NCI-H510A (cell line): ENCODE measurements at regions not wholly inside any gene's neighbourhood (a gene's known extent, or its start where the extent isn't known, plus 50 kb on each side); places are given as distances from the start of the nearest gene placed in this dataset.
"Not testable (repeated sequence)": the region's sequence is repeated elsewhere in the genome, so short reads cannot be mapped to it uniquely, and the experiment has no call there.

Experiments used
- DNase-seq: peaks from one replicate; lab custom pipeline; 2025; lab: John Stamatoyannopoulos, UW

DNA sequence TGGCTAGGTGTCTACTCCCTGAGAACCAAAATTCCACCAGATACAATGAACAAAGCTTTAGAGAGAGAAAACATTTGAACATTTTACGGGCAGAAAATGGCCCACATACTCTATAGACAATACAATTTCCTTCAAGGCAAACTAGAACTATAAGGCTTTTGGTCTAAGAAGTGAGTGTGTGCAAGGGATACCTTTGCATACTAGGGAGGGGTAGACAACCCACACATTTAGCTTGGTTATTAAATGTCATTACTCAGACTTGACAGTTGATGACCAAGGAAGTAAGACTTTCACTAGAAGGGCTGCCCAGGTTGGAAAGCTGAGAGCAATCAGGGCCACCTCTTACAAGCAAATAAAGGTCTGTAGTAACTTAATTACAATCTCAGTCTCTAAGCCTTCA is 64.0 kb upstream of the PLEKHM1 start:
- DNase-seq, result not testable (repeated sequence)

DNA sequence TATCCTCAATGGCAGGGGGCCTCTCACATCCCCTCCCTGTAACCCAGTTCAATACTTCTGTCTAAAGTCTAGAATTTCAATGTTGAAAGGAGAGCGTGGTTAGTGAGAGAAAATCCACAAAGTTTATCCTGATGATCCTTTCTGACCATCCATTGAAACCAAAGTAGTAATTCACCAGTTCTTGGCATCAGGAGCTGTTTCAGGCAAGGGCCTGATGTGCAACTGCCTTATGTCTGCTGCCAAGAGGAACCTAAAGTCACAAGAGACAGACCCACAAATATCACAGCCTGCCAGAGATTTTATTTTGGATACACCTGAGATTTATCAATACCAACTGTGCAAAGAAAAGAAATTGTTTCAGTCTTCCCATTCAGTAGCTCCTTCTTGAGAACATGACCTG is 68.3 kb upstream of the PLEKHM1 start:
- DNase-seq, result not testable (repeated sequence)

DNA sequence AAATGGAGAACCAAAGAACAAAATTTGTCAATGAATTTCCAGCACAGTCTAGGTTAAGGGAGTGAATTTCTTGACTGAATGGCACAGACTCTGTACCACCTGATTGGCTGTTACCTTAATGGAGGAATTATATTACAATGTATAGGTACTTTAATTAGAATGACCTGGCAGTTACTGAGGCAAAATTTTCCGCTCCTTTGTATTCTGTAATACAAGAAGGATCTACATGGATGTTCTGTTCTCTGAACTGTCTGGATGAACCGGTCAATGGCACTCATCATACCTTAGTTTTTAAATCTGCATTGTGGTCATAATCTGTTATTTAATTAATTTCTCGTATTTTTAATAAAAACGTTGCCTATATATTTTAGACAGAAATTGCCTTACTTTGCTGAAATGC is 72.3 kb upstream of the PLEKHM1 start:
- DNase-seq, result not testable (repeated sequence)

DNA sequence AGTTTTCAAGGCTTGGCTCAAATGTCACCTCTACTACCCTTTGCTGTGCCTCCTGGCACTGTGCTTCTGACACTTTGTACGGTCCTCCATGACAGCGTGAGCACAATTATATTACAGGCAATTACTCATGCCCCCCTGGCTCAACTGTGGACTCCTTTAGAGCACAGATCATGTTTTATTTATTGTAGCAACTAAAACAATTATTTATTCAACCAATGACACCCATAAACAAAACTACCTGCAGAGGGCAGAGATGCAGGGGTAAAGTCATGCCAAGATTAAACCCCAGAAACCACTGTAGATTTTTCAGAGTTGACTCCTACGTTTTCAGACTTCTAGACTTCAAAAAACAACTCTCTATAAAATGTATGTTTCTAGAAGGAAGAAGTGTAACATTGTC is 72.8 kb upstream of the PLEKHM1 start:
- not testable (repeated sequence) for DNase-seq

DNA sequence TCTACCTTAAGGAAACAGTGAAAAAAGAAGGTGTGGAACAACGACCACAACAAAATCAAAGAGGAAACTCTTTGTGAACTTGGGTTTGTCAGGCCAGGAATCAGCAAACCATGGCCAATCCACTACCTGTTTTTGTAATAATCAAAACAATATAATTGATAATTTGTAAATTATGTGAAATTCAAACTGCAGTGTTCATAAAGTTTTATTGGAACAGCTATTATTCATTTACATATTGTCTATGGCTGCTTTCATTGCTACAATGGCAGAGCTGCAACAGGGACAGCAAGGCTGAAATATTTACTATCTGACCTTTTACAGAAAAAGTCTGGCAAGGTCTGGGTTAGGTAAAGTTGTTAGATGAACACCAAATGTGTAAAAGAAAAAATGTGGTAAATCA is 77.8 kb upstream of the PLEKHM1 start:
- not testable (repeated sequence) for DNase-seq

DNA sequence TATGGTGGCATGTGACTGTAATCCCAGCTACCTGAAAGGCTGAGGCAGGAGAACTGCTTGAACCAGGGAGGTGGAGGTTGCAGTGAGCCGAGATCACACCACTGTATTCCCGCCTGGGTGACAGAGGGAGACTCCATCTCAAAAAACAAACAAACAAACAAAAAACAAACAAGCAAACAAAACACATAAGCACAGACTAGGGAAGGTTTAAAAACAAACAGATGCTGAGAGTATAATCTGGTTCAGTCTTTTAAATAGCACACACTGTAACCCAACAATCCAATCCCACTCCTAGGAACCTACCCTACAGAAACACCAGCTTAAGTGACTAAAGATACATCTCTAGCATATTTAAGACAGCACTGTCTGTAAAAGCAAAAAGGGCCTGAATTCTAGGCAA is 82.8 kb upstream of the PLEKHM1 start:
- not testable (repeated sequence) for DNase-seq

DNA sequence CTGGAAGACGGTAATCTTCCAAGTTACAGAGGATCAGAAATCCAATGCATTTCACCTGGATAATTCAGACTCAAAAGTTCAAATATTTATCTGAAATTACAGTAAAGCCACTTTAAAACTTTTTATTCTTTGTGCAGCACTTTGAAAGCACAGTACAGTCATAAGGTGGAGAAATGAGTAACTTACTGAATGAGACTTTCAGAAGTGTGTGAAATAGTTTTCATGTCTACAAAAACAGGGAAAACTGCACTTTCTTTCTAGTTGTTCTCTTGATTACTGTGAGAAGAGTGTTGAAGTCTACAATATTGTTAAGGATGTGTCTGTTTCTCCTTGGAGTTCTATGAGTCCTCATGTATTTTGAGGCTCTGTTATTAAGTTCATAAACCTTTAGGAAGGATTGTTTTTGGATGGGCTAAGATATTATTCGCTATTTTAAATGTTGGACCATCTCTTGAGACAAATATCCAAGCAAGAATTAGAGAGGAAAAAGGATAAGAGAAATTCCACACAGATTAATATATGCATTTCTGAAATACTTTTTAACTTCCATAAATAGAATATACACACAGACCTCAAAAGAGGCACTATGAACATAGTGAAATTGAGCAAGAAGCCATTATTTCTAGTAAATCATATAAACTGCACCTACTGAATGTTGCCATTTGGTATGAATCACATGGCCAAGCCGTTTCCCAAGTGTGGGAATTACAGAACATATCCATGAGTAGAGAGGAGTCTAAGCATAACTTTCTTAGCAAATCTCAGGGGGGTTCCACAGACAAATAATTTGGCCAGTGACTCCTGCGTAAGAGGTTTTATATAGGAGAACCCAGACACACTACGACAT is 83.6 kb upstream of the PLEKHM1 start:
- no peak for DNase-seq

DNA sequence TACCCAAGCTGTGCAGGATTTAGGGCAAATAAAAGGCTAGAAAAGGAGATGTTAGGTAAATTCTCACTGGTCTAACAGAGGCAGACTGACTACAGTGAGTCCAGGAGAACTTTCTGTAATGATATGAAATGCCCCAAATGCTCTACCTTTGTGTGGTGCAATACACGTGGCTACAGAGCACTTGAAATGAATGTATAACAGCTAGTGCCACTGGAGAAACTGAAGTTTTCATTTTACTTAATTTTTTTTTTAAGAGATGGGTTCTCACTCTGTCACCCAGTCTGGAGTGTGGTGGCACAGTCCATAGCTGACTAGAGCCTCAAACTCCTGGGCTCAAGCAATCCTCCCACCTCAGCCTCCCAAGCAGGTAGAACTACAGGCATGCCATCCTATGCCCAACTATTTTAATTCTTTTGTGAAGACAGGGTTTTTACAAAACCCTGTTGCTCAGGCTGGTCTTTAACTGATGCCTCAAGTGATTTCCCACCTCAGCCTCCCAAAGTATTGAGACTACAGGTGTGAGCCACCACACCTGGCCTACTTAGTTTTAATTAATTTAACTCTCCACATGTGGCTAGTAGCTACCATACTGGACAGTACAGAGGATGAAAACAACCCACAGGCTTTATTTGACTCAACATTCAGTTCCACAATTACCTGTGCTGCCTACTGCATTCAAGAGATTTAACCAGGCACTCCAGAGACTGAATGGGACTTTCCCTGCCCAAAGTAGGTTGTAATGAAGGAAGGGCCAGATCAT is 84.8 kb upstream of the PLEKHM1 start:
- no peak for DNase-seq

DNA sequence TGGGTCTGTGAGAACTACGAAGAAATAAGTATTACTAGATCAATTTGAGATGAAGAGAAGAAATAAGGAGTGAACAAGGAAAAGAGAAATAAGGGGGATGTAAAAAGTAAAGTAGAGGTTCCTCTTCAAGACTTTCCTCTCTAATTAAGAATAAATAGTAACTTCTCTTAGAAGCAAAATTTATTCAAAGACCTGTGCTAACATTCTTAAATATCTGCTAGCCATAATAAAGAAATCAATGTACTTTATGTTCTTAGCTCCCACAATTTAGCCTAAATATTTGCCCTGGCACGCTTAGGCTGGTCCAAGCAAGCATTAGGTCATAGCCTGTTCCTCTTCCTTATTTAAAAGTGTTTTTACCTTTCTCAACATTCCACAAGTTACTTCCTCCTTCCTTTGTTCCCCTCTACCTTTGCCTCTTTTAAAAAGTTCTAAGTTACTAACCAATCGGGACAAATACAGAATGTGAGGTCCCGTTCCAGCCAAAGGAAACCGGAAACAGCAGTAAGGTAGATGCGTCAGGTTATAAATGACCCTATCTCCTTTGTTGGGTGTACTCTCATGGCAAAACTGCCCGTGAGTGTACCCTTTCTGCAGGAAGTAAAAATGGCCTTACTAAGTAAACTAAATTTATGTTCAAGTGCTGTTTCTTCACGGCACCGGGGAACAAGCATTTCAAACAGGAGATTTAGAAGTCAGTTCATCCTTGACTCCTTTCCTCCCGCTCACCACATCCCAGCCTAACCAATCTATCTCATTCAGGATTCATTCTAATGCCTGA is 86.2 kb upstream of the PLEKHM1 start:
- DNase-seq, result not testable (repeated sequence)

DNA sequence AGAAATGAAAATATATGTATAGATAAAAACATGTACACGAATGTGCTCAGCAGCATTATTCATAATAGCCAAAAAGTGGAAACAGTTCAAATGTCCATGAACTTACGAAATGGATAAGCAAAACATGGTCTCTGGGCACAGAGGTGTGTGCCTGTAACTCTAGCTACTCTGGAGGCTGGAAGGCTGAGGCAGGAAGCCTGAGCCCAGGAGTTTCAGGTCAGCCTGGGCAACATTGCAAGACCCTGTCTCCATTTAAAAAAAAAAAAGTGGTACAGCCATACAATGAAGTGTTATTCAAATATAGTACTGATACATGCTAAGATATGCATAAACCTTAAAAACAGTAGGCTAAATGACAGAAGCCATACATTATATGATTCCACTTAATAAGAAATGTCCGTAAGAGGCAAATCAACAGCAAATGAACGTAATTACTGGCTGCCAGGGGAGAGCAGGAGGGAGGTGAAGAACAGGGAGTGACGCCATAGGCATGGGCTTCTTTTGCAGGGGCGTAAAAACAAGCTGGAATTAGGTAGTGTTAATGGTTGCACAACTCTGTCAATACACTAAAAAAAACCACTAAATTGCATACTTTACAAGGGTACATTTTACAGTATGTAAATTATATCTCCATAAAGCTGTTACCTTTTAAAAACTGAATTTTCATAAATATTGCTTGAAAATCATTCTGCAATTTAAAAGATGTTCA is 87.2 kb upstream of the PLEKHM1 start:
- no peak for DNase-seq

DNA sequence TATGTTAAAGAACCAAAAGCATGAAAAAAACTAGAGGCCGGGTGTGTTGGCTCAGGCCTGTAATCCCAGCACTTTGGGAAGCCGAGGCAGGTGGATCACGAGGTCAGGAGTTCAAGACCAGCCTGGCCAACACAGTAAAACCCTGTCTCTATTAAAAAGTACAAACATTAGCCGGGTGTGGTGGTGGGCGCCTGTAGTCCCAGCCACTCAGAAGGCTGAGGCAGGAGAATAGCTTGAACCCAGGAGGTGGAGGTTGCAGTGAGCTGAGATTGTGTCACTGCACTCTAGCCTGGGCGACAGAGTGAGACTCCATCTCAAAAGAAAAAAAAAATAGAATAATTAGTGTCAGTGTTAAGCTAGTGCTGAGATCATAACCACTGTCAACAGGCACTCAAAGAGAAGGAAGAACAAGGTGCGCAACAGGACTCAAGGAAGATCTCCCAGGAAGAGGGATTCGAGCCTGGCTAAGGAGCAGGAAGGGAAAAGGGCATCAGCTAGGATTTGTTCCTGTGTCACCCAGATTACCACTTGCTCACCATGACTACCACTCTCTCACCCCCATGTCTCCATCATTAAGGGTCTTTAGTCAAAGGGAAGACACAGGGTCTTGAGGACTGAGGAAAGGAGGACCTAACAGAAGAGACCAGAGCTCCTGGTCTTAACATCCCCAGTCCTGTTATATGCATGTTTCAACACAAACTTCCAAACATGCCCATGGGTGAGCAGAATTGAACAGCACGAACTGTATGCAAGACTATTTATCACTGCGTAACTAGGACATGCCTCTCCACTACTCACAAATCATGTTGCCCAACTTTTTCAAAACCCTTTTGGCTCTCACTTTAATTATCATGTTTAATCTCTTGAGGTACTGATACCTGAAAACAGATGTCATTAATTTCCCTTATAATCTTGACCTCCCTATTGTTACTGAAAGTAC is 88.3 kb upstream of the PLEKHM1 start:
- no peak for DNase-seq

DNA sequence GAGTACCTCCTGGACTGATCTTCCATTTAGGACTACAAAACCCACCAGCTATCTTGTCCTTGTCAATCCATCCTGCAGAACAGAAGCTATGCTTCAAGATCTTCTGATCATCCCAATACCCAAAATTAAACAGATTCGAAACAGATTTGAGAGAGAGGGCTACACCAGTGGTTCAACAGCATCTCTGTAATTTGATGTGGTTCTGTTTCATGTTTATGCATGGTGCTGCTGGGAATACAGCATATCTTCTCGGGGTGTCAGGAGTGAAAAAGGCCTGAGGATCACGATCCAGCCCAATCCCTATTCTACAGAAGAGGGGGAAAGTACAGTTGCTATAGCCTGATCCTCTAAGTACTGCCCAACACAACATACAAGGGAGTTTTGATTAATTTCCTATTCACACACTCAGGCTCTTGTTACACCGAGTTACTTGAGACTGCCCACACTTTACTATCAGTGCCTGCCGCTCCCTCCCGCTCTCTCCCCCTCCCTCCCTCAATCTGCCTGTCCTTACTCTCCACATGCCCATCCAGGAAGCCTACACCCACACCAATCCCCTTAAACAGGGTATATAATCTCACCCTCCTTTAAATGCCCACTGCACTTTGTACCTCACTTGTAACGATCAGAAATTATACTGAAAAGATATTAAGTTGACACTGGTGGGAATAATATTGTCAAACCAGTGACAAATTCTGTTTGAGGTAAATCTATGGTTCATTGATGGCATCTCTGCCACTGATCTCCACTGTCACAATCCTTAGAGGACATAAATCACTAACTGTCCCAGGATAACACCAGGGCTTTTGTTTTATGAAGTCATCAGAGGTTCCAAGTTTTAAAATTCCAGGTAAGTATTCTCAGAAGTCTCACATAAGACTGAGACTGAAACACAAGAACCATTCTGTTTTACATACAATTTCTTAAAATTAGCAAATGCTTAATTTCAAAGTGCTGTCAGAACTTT is 89.3 kb upstream of the PLEKHM1 start:
- no peak for DNase-seq

DNA sequence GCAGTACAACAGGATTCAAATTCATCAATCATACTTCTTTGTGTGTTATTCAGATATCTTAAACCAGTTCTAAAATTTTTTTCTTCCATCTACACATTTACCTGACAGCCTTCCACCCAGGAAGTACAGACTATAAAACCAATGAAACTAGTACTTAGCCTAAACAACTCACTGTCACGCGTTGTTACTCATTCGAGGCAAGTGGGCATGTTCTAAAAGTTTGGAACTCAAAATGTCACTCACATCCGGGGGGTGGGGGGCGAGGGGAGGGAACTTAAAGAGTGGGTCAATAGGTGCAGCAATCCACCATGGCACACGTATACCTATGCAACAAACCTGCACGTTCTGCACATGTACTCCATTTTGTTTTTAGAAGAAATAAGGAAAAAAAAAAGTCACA is 90.4 kb upstream of the PLEKHM1 start:
- no peak for DNase-seq

DNA sequence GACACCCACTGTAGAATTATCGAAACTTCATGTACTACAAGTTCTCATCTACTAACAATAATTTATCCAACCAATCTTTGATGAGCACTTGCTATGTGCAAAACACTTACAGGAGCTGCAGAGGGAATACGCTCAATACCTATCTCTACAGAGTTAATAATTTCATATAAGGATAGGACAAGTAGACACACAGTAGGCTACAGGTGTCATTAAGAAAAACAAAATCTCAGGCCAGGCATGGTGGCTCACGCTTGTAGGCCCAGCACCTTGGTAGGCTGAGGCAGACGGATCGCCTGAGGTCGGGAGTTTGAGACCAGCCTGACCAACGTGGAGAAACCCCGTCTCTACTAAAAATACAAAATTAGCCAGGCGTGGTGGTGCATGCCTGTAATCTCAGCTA is 91.3 kb upstream of the PLEKHM1 start:
- no peak for DNase-seq

DNA sequence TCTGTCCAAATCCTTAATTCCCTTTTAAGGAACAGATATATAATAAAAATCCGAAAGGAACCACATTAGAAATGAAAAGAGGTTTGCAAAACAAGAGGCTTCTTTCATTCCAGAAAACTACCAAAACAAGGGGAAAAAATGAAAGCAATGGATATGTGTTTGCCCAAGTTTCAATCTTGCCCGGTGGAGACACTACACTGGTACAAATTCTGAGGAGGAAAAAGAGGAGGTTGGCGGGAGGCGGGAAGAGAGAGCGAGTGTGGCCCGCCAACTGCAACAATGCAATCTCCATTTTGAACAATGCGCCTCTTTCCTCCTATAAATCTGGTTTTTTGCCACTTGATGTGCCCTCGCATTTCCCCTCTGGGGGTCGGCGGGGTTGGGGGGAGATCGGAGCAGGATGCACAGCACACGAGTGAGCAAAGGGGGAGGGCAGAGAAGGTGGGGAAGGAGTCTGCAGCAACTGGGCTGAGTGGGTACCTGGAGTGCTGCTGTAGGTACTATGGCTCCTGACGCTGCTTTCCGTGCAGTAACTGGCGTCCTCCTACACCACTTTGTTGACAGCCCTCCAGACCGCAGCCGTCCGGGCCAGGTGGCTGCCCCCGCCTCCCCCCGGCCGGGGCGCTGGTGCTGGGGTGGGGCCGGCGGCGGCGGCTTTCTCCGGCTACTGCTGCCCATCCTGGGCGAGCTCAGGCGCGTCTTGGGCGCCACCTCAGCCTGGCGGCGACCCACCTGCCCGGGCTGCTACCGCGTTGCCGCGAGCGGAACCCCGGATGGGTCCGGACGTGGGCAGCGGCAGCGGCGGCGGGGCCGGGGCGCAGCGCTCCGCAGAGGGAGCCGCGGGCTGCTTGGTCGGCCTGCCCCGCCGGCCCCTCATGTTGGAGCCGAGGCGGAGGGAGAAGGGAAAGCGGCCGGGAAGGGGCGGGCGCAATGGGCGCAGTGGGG is 93.8 kb upstream of the PLEKHM1 start:
- no peak for DNase-seq

DNA sequence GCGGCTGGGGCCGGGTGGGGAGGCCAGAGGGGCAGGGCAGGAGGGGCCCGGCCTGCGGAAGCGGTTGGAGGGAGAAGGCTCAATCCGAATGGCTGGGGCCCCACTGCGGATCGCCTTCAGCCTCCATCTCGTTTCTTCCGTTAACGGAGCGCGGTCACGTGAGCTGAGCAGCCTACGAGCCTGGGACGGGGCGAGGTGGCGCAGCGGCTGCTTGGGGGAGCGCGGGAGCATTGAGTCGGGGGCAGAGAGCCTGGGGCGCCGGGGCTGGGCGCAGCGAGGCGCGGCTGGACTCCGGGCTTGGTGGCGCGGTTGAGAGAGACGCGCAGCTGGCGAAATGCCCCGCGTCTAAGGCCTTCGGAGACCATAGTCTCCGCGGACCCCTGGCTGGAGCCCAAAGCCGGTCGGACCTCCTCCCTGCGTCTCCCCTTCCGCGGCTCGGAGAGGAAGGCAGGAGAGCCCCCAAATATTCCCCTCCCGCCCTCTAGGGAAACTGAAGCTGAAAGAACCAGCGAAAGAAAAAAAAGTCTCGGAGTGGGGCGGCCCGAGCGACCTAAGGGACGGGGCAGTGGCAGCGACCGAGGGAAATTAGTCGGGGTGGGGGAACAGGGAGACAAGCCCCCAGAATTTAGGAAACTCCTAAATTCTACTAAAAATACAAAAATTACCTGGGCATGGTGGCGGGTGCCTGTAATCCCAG is 94.7 kb upstream of the PLEKHM1 start:
- DNase-seq, result not testable (repeated sequence)

DNA sequence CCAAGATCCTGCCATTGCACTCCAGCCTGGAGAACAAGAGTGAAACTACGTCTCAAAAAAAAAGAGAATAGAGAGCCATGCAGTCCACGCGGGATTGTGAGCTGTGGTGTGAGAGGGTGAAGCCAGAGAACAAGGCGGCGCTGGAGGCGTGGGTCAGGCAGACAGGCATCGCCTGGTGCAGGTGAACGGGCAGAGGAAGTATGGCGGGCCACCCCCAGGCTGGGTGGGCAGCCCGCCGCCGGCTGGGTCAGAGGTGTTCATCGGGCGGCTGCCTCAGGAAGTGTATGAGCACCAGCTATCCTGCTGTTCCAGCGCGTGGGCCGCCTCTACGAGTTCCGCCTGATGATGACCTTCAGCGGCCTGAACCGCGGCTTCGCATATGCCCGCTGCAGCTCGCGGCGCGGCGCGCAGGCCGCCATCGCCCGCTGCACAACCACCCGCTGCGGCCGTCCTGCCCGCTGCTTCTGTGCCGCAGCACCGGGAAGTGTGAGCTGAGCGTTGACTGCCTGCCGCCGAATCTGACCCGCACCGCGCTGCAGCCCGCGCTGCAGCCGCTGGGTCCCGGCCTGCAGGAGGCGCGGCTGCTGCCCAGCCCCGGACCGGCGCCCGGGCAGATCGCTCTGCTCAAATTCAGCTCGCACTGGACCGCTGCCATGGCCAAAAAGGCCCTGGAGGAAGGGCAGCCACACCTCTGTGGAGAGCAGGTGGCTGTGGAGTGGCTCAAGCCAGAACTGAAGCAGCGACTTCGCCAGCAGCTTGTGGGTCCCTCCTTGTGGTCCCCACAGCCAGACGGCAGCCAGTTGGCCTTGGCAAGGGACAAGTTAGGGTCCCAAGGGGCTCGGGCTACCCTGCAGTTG is 95.5 kb upstream of the PLEKHM1 start:
- DNase-seq, result not testable (repeated sequence)
